ENCODE measurements at regions not wholly inside any gene's neighbourhood (a gene's known extent, or its start where the extent isn't known, plus 50 kb on each side); places are given as distances from the start of the nearest gene placed in this dataset.

- no peak for TF ChIP-seq POLR2A (IDR thresholded peaks at IDR 0.05; ENCODE audit: low read length)
- no peak for TF ChIP-seq GATA1 (IDR thresholded peaks at IDR 0.05; ENCODE audit: low read depth, low read length)
Observed at GRCh38 chr7:29748286-29749099, 57.8 kb upstream of the WIPF3 start.

Data from erythroblast (primary cell).